ENCODE measurements at regions not wholly inside any gene's neighbourhood (a gene's known extent, or its start where the extent isn't known, plus 50 kb on each side); places are given as distances from the start of the nearest gene placed in this dataset.

DNA sequence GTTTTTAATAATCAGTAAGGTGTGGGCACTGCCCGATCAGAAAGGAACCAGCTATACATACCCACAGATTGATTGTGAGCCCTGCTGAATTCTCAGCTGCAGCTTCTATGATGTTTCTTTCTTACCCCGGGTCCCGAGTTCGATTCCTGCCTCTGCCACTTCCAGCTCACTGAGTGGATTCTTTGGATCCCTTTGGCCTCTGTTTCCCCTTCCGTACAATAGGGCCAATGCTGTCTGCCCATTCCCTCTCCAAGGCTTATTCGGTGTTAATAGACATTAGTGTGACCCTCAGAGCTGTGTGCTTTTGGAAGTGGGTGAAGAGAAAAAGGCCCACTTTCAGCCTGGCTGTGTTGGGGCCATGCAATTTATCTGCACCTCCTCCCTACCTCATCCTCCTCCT is 115.8 kb downstream of the IRX5 start:
- peaks cover 8% of the 10 kb centered on the region for H3K4me1 ChIP-seq (ENCODE audit: control insufficient read depth, insufficient read depth, low read length)
- no peaks in the 10 kb centered on the region for H3K36me3 ChIP-seq (ENCODE audit: control insufficient read depth, insufficient read depth, low read length)
- H3K4me3 ChIP-seq (ENCODE audit: low read depth, low read length) = no peak overlapping the region
- no peak overlapping the region for H3K27ac ChIP-seq (ENCODE audit: low read depth, low read length)
- WGBS (ENCODE audit: insufficient coverage) = 100% methylated on average over 5 of the region's 6 CpGs
- no peak for DNase-seq (ENCODE audit: low read depth in 4 of 6, low spot score in 6 of 6)
- no peaks in the 10 kb centered on the region for H3K27me3 ChIP-seq (ENCODE audit: control insufficient read depth, insufficient read depth, low read length)
- no peaks in the 10 kb centered on the region for H3K9me3 ChIP-seq (ENCODE audit: control insufficient read depth, insufficient read depth, low read length)

DNA sequence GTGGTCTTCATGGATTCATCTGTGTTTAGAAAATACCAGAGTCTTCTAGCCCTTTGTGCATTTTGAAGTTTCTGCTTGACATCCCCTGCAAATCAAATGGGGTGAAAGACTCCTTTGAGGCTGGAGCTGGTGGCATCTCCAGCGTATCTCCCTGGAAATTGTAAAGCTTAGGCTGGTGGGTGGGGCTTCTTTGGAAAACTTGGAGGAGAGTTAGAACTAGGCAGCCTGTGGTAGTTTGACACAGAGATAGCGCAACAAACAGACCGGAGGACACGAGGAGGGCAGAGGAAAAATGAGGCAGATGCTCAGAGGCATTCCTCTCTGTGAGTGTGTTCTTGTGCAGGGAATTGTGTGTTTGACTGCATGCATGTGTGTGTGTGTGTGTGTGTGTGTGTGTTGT is 116.3 kb downstream of the IRX5 start:
- Histone ChIP-seq H3K9me3 (ENCODE audit: control insufficient read depth, insufficient read depth, low read length) (no peaks in the 10 kb centered on the region), H3K27ac (ENCODE audit: low read depth, low read length) (no peak overlapping the region), H3K4me1 (ENCODE audit: control insufficient read depth, insufficient read depth, low read length) (peaks cover 8% of the 10 kb centered on the region), H3K4me3 (ENCODE audit: low read depth, low read length) (no peak overlapping the region), H3K36me3 (ENCODE audit: control insufficient read depth, insufficient read depth, low read length) (no peaks in the 10 kb centered on the region), H3K27me3 (ENCODE audit: control insufficient read depth, insufficient read depth, low read length) (no peaks in the 10 kb centered on the region)
- no peak for DNase-seq (ENCODE audit: low read depth in 4 of 6, low spot score in 6 of 6)
- 57% methylated on average over 4 of the region's 4 CpGs for WGBS (ENCODE audit: insufficient coverage)

DNA sequence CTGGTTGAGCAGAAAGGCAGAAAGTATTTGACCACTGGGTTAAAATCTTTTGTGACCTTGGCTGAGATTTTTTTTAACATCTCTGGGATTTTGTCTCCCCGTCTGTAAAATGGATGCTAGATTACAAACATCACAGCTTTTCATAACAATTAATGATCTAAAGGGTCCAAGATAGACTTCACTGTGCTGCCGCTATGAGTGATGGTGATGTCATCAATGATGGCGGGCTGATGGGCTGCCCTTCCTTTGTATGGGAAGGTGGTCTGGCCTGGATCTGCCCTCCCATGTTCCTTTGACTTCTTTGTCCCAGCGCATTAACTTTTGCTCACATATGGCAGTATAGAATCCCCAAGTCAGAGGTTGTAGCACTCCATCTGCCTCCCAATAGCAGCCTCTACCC is 116.7 kb downstream of the IRX5 start:
- H3K27me3 ChIP-seq (ENCODE audit: control insufficient read depth, insufficient read depth, low read length) = no peaks in the 10 kb centered on the region
- H3K9me3 ChIP-seq (ENCODE audit: control insufficient read depth, insufficient read depth, low read length) = no peaks in the 10 kb centered on the region
- no peaks in the 10 kb centered on the region for H3K36me3 ChIP-seq (ENCODE audit: control insufficient read depth, insufficient read depth, low read length)
- no peak overlapping the region for H3K4me3 ChIP-seq (ENCODE audit: low read depth, low read length)
- H3K27ac ChIP-seq (ENCODE audit: low read depth, low read length) = no peak overlapping the region
- DNase-seq (ENCODE audit: low read depth in 4 of 6, low spot score in 6 of 6) = no peak
- peaks cover 8% of the 10 kb centered on the region for H3K4me1 ChIP-seq (ENCODE audit: control insufficient read depth, insufficient read depth, low read length)
- WGBS (ENCODE audit: insufficient coverage) = 100% methylated on average over 1 of the region's 4 CpGs

DNA sequence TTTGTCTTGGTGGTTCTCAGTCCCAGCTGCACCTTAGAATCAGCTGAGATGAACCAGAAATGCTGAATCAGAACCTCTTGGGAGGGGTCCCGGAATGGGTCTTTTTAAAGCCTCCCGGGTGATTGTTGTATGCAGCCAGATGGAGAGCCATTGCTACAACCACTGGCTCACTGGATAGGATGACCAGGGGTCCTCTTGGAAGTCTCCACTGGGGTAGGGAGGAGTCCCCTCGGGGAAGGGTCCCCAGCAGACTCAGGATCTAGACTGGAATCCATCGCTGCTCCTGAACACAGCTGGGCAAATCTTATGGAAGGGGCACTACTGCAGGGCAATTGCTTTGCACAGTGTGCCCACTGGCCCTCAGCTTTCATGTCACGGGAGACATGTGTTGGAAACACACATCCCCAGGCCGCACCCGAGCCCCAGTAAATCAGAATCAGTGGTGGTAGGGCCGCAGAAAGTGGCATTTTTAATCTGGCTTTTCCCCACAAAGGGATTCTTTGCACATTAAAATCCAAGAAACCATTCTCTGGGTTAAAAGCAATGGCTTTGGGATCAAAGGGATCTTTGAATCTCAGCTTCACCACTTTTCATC is 117.3 kb downstream of the IRX5 start:
- Histone ChIP-seq H3K27me3 (ENCODE audit: control insufficient read depth, insufficient read depth, low read length) (no peaks in the 10 kb centered on the region), H3K4me3 (ENCODE audit: low read depth, low read length) (no peak overlapping the region), H3K4me1 (ENCODE audit: control insufficient read depth, insufficient read depth, low read length) (peaks cover 7% of the 10 kb centered on the region), H3K27ac (ENCODE audit: low read depth, low read length) (no peak overlapping the region), H3K36me3 (ENCODE audit: control insufficient read depth, insufficient read depth, low read length) (no peaks in the 10 kb centered on the region), H3K9me3 (ENCODE audit: control insufficient read depth, insufficient read depth, low read length) (no peaks in the 10 kb centered on the region)
- DNase-seq (ENCODE audit: low read depth in 4 of 6, low spot score in 6 of 6) = no peak
- 76% methylated on average over 6 of the region's 8 CpGs for WGBS (ENCODE audit: insufficient coverage)

DNA sequence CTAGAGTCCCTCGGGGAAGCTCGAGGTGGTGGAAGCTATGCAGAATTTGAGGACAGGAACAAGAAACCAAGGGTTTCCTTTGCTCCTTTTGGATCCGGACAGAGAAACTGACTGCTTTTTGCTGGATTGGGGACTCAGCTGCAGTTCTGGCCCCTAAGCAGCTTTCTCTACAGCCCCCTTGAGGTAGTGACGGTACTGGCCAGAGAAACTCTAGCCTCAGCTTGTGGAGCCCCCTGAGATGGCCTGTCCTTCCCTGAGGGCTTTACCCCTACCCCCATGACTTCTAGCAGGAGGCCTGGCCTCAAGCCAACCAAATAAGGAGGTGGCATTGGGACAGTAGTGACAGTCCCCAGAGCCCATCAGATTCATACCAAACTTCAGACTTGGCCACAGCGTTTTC is 118.1 kb downstream of the IRX5 start:
- Histone ChIP-seq H3K9me3 (ENCODE audit: control insufficient read depth, insufficient read depth, low read length) (no peaks in the 10 kb centered on the region), H3K4me1 (ENCODE audit: control insufficient read depth, insufficient read depth, low read length) (no peaks in the 10 kb centered on the region), H3K27me3 (ENCODE audit: control insufficient read depth, insufficient read depth, low read length) (no peaks in the 10 kb centered on the region), H3K36me3 (ENCODE audit: control insufficient read depth, insufficient read depth, low read length) (no peaks in the 10 kb centered on the region), H3K4me3 (ENCODE audit: low read depth, low read length) (no peak overlapping the region), H3K27ac (ENCODE audit: low read depth, low read length) (no peak overlapping the region)
- 83% methylated on average over 4 of the region's 5 CpGs for WGBS (ENCODE audit: insufficient coverage)
- no peak for DNase-seq (ENCODE audit: low read depth in 4 of 6, low spot score in 6 of 6)

DNA sequence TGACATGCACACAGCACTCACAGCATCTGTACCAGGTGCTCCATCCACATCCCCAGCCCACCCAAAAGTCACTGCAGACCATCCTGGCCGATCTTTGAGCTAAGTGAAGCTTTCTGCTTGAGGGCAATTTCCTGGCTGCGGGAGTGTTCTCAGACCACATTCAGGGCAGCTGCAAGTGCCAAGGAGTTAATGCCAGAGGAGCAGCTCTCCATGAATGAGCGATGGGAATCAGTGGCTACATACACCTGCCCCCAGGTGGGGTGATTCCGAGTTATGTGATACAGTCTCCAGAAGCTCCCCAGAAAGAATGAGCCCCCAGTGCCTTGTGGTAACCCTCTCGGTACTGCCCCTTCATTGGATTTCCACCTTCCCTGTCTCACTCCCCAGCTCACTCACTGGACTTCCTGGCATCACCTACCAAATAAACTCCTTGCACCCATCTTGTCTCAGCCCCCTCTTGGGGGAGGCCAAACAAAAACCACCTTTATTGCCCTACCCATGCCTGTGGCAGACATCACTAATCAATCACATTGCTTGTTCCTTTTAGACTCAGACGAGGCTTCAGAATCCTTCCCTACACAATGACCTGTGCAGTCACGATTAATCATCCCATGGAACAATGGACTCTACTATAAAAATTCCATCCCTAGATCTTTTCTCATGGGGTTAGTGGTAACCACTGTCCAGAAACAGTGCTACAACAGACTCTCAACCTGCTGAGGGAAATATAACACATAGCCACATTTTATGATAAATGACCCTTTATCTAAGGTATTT is 121.1 kb downstream of the IRX5 start:
- H3K9me3 ChIP-seq (ENCODE audit: control insufficient read depth, insufficient read depth, low read length) = no peaks in the 10 kb centered on the region
- peaks cover 4% of the 10 kb centered on the region for H3K27me3 ChIP-seq (ENCODE audit: control insufficient read depth, insufficient read depth, low read length)
- no peaks in the 10 kb centered on the region for H3K36me3 ChIP-seq (ENCODE audit: control insufficient read depth, insufficient read depth, low read length)
- H3K4me1 ChIP-seq (ENCODE audit: control insufficient read depth, insufficient read depth, low read length) = peaks cover 5% of the 10 kb centered on the region
- no peak overlapping the region for H3K4me3 ChIP-seq (ENCODE audit: low read depth, low read length)
- no peak overlapping the region for H3K27ac ChIP-seq (ENCODE audit: low read depth, low read length)
- WGBS (ENCODE audit: insufficient coverage) = 70% methylated on average over 5 of the region's 7 CpGs
- no peak for DNase-seq (ENCODE audit: low read depth in 4 of 6, low spot score in 6 of 6)

DNA sequence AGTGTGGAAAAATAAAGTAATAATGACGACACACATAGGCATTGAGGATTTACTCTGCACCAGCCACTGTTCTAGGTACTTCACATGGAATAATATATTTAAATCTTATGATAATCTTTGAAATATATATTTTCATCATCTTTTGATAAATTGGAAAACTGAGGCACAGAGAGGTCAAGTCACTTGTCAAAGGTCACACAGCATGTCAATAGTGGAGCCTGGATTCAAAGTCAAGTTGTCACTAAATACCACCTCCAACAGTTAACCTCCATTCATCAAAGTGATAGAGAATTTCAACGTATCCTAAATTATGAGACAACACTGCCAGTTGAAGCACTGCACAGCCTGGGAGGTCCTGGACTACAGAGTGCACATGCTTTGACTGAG is 121.7 kb downstream of the IRX5 start:
- WGBS (ENCODE audit: insufficient coverage) = 86% methylated on average over 1 of the region's 2 CpGs
- no peak overlapping the region for H3K27ac ChIP-seq (ENCODE audit: low read depth, low read length)
- no peak overlapping the region for H3K4me3 ChIP-seq (ENCODE audit: low read depth, low read length)
- no peaks in the 10 kb centered on the region for H3K36me3 ChIP-seq (ENCODE audit: control insufficient read depth, insufficient read depth, low read length)
- H3K4me1 ChIP-seq (ENCODE audit: control insufficient read depth, insufficient read depth, low read length) = peaks cover 11% of the 10 kb centered on the region
- no peak for DNase-seq (ENCODE audit: low read depth in 4 of 6, low spot score in 6 of 6)
- H3K9me3 ChIP-seq (ENCODE audit: control insufficient read depth, insufficient read depth, low read length) = no peaks in the 10 kb centered on the region
- peaks cover 10% of the 10 kb centered on the region for H3K27me3 ChIP-seq (ENCODE audit: control insufficient read depth, insufficient read depth, low read length)

DNA sequence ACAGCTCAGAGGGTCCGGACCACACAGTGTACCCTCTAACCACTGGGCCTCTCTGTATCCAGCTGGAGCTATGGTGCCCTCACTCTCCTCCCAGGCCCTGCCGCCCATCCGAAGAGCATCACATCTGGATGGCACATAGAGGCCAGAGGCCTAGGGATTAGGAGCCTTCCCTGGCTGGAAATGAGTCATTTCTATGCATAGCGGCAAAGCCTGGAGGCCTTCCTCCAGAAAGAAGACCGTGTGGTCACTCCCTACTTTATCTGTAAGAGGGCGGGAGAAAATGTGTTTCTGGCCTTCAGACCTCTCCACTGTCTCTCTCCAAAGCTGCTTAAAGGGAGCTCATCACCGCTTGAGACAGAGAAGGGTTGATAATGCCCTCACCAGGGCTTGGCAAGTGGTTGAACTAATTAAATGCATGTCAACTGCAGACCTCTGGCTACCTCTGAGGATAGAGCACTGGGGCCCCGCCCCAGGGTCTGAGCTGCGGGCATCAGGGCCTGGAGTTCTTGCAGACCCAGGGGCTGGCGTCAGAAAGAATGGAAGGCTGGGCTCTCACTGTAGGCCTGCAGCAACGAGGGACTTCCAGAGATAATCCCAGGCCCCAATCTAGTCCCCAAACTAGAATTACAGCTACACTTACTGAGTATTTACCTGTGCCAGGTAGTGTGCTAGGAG is 122.2 kb downstream of the IRX5 start:
- H3K36me3 ChIP-seq (ENCODE audit: control insufficient read depth, insufficient read depth, low read length) = no peaks in the 10 kb centered on the region
- no peak overlapping the region for H3K27ac ChIP-seq (ENCODE audit: low read depth, low read length)
- peaks cover 15% of the 10 kb centered on the region for H3K27me3 ChIP-seq (ENCODE audit: control insufficient read depth, insufficient read depth, low read length)
- DNase-seq (ENCODE audit: low read depth in 4 of 6, low spot score in 6 of 6) = no peak
- no peak overlapping the region for H3K4me3 ChIP-seq (ENCODE audit: low read depth, low read length)
- WGBS (ENCODE audit: insufficient coverage) = 88% methylated on average over 9 of the region's 11 CpGs
- peaks cover 15% of the 10 kb centered on the region for H3K4me1 ChIP-seq (ENCODE audit: control insufficient read depth, insufficient read depth, low read length)
- H3K9me3 ChIP-seq (ENCODE audit: control insufficient read depth, insufficient read depth, low read length) = no peaks in the 10 kb centered on the region

DNA sequence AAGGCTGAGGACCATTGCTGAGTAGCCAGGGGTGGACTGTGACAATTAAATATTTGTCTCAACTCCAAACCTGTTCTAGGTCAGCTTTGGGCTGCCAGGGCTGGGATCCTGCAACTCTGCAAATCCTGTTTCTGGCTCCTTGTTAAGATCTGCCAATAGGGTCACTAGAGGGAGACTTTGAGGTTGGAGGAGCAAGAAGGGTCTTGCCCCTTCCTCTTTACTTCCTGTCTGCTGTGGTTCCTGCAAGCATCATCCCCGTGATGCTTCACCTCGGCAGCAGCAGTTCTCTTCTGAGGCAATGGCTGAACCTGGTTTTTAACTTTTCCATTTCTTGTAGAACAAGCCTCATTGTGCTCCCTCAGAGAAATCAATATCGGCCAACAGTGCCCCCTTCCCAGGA is 124.6 kb downstream of the IRX5 start:
- H3K4me1 ChIP-seq (ENCODE audit: control insufficient read depth, insufficient read depth, low read length) = peaks cover 15% of the 10 kb centered on the region
- no peaks in the 10 kb centered on the region for H3K9me3 ChIP-seq (ENCODE audit: control insufficient read depth, insufficient read depth, low read length)
- H3K4me3 ChIP-seq (ENCODE audit: low read depth, low read length) = no peak overlapping the region
- no peak overlapping the region for H3K27ac ChIP-seq (ENCODE audit: low read depth, low read length)
- DNase-seq (ENCODE audit: low read depth in 4 of 6, low spot score in 6 of 6) = no peak
- peaks cover 19% of the 10 kb centered on the region for H3K27me3 ChIP-seq (ENCODE audit: control insufficient read depth, insufficient read depth, low read length)
- WGBS (ENCODE audit: insufficient coverage) = 97% methylated on average over 3 of the region's 3 CpGs
- H3K36me3 ChIP-seq (ENCODE audit: control insufficient read depth, insufficient read depth, low read length) = no peaks in the 10 kb centered on the region

Measured in spinal cord (tissue), 9 donors.